A549 (cell line): ENCODE measurements at regions not wholly inside any gene's neighbourhood (a gene's known extent, or its start where the extent isn't known, plus 50 kb on each side); places are given as distances from the start of the nearest gene placed in this dataset.
A peak's percentile ranks its signal among the peaks of the same experiment; 100 is the strongest.

Experiments used
- ATAC-seq, 2 experiments: fragments of 200-7000 bp in 1 of 2; fragments of >200 bp in 1 of 2; cut with Nextera tagmentation in 1 of 2; cut with Tn5 transposase in 1 of 2; 3 replicates each; pipeline versions ENCODE4 v1.8.0 to v1.9.1; 2018 to 2020; ENCODE audit warnings: mild to moderate bottlenecking in 1 of 2, moderate library complexity in 1 of 2
- CTCF ChIA-PET: fragments of 300-600 bp; sonication (Branson Sonifier 250); formaldehyde crosslinking; extraction: SDS; loops from one replicate; lab custom pipeline; 2021; ENCODE audit warnings: antibody characterized with exemption, inconsistent platforms; lab: Yijun Ruan, JAX
- POLR2A ChIA-PET: fragments of 350-600 bp; formaldehyde crosslinking; extraction: SDS; loops from one replicate; lab custom pipeline; 2021; ENCODE audit warnings: antibody characterized with exemption, inconsistent platforms; lab: Yijun Ruan, JAX
- DNase-seq, 2 experiments: peaks; one replicate each; pipeline versions ENCODE4 v3.0.0 to v3.0.0-alpha.2; 2011 to 2016; ENCODE audit warnings: low read depth in 1 of 2, low spot score in 1 of 2
- FAIRE-seq: peaks from 2 replicates; lab custom pipeline; 2011; peaks lifted over from hg19 to GRCh38; lab: Jason Lieb, UNC
- H3K27ac ChIP-seq, 2 experiments: fragments of >200 bp; sonication (Bioruptor Twin); formaldehyde crosslinking; 3 replicates each; pipeline ENCODE4 v1.5.1; 2016 to 2017
- H3K4me1 ChIP-seq: fragments of >200 bp; sonication (Bioruptor Twin); formaldehyde crosslinking; 3 replicates; pipeline ENCODE4 v1.6.1; 2016
- H3K4me2 ChIP-seq: fragments of >200 bp; sonication (Bioruptor Twin); formaldehyde crosslinking; 3 replicates; pipeline ENCODE4 v1.6.1; 2016
- H3K4me3 ChIP-seq: fragments of >200 bp; sonication (Bioruptor Twin); formaldehyde crosslinking; 3 replicates; pipeline ENCODE4 v1.5.1; 2016
- H3K9me3 ChIP-seq: fragments of >200 bp; sonication (Bioruptor Twin); formaldehyde crosslinking; 3 replicates; pipeline ENCODE4 v1.6.1; 2016
- ATOH8 ChIP-seq: fragments of 250-450 bp; sonication (Bioruptor Pico); IDR thresholded peaks from 2 replicates; pipeline ENCODE4 v1.5.0; 2020; ENCODE audit warnings: low read depth, mild to moderate bottlenecking, moderate library complexity
- BCL3 ChIP-seq: fragments of >200 bp; sonication (Bioruptor Twin); formaldehyde crosslinking; IDR thresholded peaks from 3 replicates; pipeline ENCODE4 v1.6.1; 2016
- CEBPB ChIP-seq, 2 experiments: fragments of >200 bp in 1 of 2; sonication (Bioruptor Twin) in 1 of 2; formaldehyde crosslinking in 1 of 2; IDR thresholded peaks; 2 replicates each; pipeline ENCODE4 v1.6.1; 2012 to 2016
- CHD2 ChIP-seq: fragments of 150-350 bp; IDR thresholded peaks from 2 replicates; pipeline ENCODE4 v1.6.1; 2014; ENCODE audit warnings: low read length; ENCODE audit not compliant: partially characterized antibody
- FOXS1 ChIP-seq: fragments of 250-450 bp; sonication (Bioruptor Pico); IDR thresholded peaks from 2 replicates; pipeline ENCODE4 v1.5.0; 2020; ENCODE audit warnings: mild to moderate bottlenecking, moderate library complexity
- HDAC2 ChIP-seq: fragments of 200-600 bp; sonication (generic); IDR thresholded peaks from 2 replicates; pipeline ENCODE4 v1.6.1; 2016
- HES2 ChIP-seq: fragments of >200 bp; sonication (Bioruptor Twin); formaldehyde crosslinking; IDR thresholded peaks from 2 replicates; pipeline ENCODE4 v1.6.1; 2016
- HOXA7 ChIP-seq: fragments of 250-450 bp; sonication (Bioruptor Pico); IDR thresholded peaks from 2 replicates; pipeline ENCODE4 v1.5.0; 2020; ENCODE audit warnings: mild to moderate bottlenecking, moderate library complexity
- RCOR1 ChIP-seq: fragments of 150-350 bp; IDR thresholded peaks from 2 replicates; pipeline ENCODE4 v1.6.1; 2014; ENCODE audit warnings: antibody characterized with exemption, low read length, low read depth
- RNF2 ChIP-seq: fragments of 200-600 bp; sonication (generic); IDR thresholded peaks from 2 replicates; pipeline ENCODE4 v1.6.1; 2016; ENCODE audit warnings: low read depth, mild to moderate bottlenecking, antibody characterized with exemption, moderate library complexity, borderline replicate concordance
- ZFP36 ChIP-seq: fragments of 450-650 bp; IDR thresholded peaks from 2 replicates; pipeline ENCODE4 v1.6.1; 2014; ENCODE audit warnings: borderline replicate concordance; ENCODE audit not compliant: partially characterized antibody
- WGBS: methylation state at CpG from one replicate; pipeline ENCODE4 v1.1.6; 2017; ENCODE audit errors: missing lambda C conversion rate; 5-methylcytosine and 5-hydroxymethylcytosine counted together

- no peak for DNase-seq
- no peak overlapping the region for H3K4me2 ChIP-seq
- ChIA-PET CTCF (no interaction called here), POLR2A (no interaction called here)
- TF ChIP-seq CHD2 (no peak), HDAC2 (no peak)
- WGBS, result 71% methylated on average over 8 of the region's 8 CpGs
- H3K4me1 ChIP-seq, result peaks cover 10% of the 10 kb centered on the region
- no peak overlapping the region for H3K4me3 ChIP-seq
- H3K27ac ChIP-seq, result no peak overlapping the region; a peak in 1 of 6 replicates
- H3K9me3 ChIP-seq, result no peaks in the 10 kb centered on the region
- ATAC-seq, result no peak
- no peak for FAIRE-seq
Observed at GRCh38 chr3:14298991-14299555, 103.3 kb upstream of the SLC6A6 start.

- no peak overlapping the region for H3K4me2 ChIP-seq
- FAIRE-seq, result no peak
- WGBS, result 49% methylated on average over 5 of the region's 5 CpGs
Observed at GRCh38 chr3:14299767-14300166, 102.6 kb upstream of the SLC6A6 start.

GRCh38 chr3:14300721-14301399 is 101.5 kb upstream of the SLC6A6 start:
- H3K4me2 ChIP-seq, result no peak overlapping the region
- FAIRE-seq, result no peak
- no peak; a peak in 1 of 6 replicates for ATAC-seq
- H3K4me3 ChIP-seq, result no peak overlapping the region
- ChIA-PET CTCF (interaction anchor here (0.7 kb wide), 1 partner anchor 12 kb away, joined by 3 read pairs; no protein-coding TSS in a partner anchor), POLR2A (no interaction called here)
- no peaks in the 10 kb centered on the region for H3K9me3 ChIP-seq
- no peak for TF ChIP-seq CEBPB (IDR thresholded peaks at IDR 0.05)
- no peak for TF ChIP-seq BCL3
- no peak for TF ChIP-seq ATOH8 (CRISPR knock-in tag)
- TF ChIP-seq ZFP36, result no peak
- no peak for TF ChIP-seq RCOR1
- H3K4me1 ChIP-seq, result peaks cover 9% of the 10 kb centered on the region
- no peak overlapping the region; a peak in 1 of 6 replicates for H3K27ac ChIP-seq
- WGBS, result 77% methylated on average over 11 of the region's 11 CpGs
- DNase-seq, result no peak

More at GRCh38 chr3:14299767-14300166, 102.6 kb upstream of the SLC6A6 start:
- ChIA-PET CTCF (no interaction called here), POLR2A (no interaction called here)
- peaks cover 10% of the 10 kb centered on the region for H3K4me1 ChIP-seq
- ATAC-seq (no peak), DNase-seq (no peak)
- H3K4me3 ChIP-seq, result no peak overlapping the region
- H3K27ac ChIP-seq, result no peak overlapping the region; a peak in 1 of 6 replicates
- TF ChIP-seq HES2 (no peak), FOXS1 (CRISPR knock-in tag) (no peak), RNF2 (no peak)
- H3K9me3 ChIP-seq, result no peaks in the 10 kb centered on the region

- ChIA-PET POLR2A (no interaction called here), CTCF (interaction anchor here (1.2 kb wide), 1 partner anchor 41 kb away, joined by 3 read pairs; no protein-coding TSS in a partner anchor)
- TF ChIP-seq CEBPB (IDR thresholded peaks at IDR 0.05) (peak; percentile 19 to 74; a peak in 3 of 4 replicates), HOXA7 (CRISPR knock-in tag) (no peak)
- whole genome bisulfite sequencing, result 84% methylated on average over 15 of the region's 15 CpGs
- DNase-seq (no peak), FAIRE-seq (no peak), ATAC-seq (no peak)
- Histone ChIP-seq H3K4me2 (no peak overlapping the region), H3K4me1 (peaks cover 2% of the 10 kb centered on the region), H3K9me3 (no peaks in the 10 kb centered on the region), H3K4me3 (no peak overlapping the region), H3K27ac (no peak overlapping the region)
Observed at GRCh38 chr3:14301558-14301957, 100.8 kb upstream of the SLC6A6 start.
